Hematopoietic multipotent progenitor cell treated with erythropoietin and hydrocortisone succinate and interleukin-3 and kit ligand, for 4 days (in vitro differentiated cells): ENCODE measurements at regions not wholly inside any gene's neighbourhood (a gene's known extent, or its start where the extent isn't known, plus 50 kb on each side); places are given as distances from the start of the nearest gene placed in this dataset.

Experiments
- DNase-seq: peaks from one replicate; pipeline ENCODE4 v3.0.0-alpha.2; 2015

GRCh38 chr6:153780011-153780410 lies 259.0 kb upstream of the OPRM1 start:
- no peak for DNase-seq

DNA sequence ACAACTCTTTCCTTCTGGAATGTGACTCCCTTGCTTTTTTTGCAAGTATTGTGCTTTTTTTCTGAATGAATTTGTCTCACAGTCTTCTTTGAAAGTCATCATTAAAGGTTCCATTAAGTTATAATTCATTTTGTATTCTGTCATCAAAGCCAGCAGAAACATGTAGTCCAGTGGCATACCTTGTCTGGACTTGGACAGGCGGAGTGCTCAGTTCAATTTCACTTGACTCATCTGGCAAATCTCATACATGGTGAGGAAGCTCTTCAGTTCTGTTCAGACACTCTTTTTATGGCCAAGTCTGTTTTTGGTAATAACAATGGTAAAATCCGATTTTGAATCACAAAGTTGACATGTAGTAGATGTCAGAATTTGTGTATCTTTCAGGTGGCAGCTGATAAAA lies 260.8 kb upstream of the OPRM1 start:
- DNase-seq, result no peak

DNA sequence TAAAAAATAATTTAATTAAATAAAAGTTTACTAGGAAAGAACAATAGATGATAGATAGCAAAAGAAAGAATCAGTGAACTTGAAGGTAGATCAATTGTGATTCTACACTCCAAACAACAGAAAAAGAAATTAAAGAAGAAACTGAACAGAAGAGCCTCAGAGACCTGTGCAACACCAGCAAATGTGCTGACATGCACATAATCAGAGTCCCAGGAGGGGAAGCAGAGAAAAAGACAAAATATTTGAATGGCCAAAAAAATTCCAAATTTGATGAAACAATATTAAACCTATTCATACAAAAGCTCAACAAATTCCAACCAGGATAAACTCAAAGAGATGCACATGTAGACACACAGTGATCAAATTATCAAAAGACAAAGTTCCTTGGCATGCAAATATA lies 267.5 kb upstream of the OPRM1 start:
- no peak for DNase-seq

GRCh38 chr6:153767127-153767526 lies 271.9 kb upstream of the OPRM1 start:
- no peak for DNase-seq

- no peak for DNase-seq
These were observed 280.5 kb upstream of the OPRM1 start for GRCh38 chr6:153758516-153758915.

- no peak for DNase-seq
These were observed 303.3 kb upstream of the OPRM1 start for GRCh38 chr6:153735761-153736160.

DNA sequence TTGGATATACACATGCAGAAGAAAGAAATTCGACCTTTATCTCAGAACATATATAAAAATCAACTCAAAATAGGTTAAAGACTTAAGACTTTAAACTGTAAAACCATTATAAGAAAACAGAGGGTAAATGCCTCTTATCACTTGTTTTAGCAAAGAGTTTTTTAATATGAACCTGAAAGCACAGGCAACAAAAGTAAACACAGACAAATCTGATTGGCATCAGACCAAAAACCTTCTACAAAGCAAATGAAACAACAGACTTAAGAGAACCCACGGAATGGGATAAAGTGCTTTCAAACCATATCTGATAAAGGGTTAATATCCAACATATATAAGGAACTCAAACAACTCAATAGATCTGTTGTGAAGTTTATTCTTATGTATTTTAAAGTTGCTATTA lies 309.9 kb upstream of the OPRM1 start:
- no peak for DNase-seq

DNA sequence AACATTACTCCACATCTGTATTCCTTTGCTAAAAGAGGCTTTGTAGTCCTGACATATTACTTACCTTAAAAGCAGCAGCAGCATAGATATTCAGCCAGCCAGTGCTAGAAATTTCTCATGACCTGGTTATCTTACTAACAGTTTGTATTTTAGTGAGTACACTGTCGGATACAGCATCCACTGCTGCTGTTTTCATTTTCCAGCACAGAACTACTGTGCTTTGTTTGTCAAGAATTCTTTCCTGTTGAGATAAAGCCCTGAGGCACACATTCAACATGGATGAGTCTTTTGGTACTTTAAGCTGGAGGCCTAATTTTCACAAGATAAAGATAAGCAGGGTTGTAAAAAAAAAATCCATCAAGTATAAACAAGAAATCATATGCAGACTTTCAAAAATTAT lies 311.2 kb upstream of the OPRM1 start:
- no peak for DNase-seq

- no peak for DNase-seq
These were observed 313.6 kb upstream of the OPRM1 start for GRCh38 chr6:153725456-153725855.

- DNase-seq, result no peak
These were observed 318.3 kb upstream of the OPRM1 start for GRCh38 chr6:153720732-153721131.

- no peak for DNase-seq
These were observed 333.6 kb upstream of the OPRM1 start for GRCh38 chr6:153705429-153705828.

DNA sequence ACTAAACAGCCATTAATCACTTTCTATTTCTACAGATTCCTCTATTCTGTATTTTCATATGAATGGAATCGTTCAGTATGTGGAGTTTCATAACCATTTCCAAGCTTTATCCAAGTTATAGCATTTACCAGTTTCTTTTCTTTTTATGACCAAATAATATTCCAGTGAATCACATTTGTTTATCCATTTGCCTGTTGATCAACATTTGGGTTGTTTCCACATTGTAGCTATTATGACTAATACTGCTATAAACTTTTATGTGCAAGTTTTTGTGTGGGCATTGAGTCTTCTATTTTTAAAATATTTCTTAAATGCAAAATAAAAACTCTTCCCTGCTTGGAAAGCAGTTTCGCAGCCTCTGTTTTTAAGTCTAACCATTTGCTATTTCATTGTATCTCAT lies 336.4 kb upstream of the OPRM1 start:
- no peak for DNase-seq

DNA sequence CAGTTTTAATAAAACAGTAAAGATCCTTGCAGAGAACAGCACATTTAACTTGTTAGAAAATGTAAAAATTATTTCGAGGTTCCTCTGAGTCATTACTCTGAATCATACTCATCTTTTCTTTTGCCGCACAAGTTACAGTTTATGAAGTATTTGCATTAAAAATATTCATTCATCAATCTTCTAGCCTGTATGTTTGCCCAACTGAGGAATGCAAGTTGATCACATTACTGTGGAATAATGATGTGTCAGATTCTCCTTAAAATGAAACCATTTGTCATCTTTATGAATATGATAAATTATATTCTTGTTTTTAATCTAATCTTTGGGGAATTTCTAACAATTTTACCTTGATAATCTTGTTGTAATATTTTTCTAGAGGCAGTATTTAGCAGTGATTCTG lies 340.4 kb upstream of the OPRM1 start:
- no peak for DNase-seq

- DNase-seq, result no peak
These were observed 341.0 kb upstream of the OPRM1 start for GRCh38 chr6:153698001-153698400.

DNA sequence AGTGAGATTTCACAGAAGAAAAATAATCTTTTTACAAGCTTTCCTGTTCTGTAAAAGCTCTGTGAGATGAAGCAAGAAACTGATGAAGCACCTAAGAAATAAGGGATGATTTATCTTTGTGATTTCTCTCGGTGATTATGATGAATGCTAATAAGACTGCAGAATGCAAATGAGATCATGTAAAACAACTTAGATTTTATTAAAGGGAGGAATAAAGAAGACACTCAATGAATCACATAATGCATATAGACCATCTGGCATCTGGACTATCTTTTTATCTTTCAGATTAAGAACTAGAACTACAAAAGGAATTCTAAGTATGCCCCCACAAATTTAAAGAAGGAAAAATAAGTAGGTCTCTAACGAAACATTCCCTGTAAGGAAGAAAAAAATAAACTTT lies 361.5 kb upstream of the OPRM1 start:
- DNase-seq, result no peak

- DNase-seq, result no peak
These were observed 365.3 kb upstream of the OPRM1 start for GRCh38 chr6:153673750-153674149.

DNA sequence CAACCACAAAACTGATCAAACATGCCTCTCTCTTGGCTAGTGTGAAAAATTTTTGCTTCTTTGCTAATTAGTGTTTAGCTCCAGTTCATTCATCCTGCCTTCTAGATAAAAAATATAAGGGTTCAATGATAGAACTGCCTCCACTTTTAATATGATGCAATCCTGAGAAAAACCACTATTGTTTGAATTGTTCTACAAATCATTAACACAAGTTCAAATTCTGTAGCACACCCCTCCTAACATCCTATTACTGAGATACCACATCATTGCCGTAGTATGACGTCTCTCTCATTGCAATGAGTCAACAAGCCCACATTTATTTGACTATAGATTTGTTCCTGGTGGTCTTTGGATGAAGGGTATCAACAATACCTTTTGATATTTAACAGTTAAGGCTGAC lies 365.8 kb upstream of the OPRM1 start:
- DNase-seq, result no peak

DNA sequence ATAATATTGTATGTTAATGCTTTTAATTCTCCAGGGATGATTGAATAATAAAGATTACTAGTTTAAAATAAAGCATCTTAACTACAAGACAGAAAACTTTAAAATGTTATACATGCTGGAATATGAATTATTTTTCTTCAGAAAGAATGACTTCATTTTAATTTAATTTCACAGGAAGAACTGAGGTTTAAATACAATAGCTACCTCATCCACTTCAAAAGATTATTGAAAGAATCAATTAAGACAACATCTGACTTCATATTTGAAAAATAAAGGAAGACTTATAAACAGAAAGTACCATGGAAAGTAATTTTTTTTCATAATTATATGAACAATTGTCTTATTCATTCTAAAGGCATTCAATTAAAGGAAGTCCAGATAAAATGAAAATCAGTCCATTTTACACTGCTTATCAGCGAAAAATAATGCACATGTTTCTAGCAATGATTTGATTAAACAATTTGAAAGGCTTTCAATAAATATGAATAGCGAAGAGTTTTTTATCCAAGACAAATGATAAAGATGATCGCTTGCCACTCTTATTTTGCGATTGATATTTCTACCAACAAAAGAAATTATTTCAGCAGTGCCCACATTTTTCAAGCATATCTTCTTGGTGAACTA lies 368.5 kb upstream of the OPRM1 start:
- no peak for DNase-seq

DNA sequence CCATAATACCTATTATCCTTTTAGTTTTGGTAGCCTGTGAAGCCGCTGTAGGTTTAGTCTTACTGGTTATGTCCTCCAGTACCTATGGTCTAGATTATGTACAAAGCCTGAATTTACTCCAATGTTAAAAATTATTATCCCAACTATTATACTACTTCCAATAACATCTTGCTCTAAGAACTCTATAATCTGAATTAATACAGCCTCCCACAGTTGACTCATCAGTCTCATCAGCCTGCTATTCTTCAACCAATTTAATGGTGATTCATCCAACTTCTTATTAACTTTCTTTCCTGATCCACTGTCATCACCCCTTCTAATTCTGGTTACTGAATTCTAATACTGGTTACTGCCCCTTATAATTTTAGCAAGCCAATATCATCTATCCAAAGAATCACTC lies 370.3 kb upstream of the OPRM1 start:
- DNase-seq, result no peak

GRCh38 chr6:153662982-153663381 lies 376.1 kb upstream of the OPRM1 start:
- DNase-seq, result no peak

DNA sequence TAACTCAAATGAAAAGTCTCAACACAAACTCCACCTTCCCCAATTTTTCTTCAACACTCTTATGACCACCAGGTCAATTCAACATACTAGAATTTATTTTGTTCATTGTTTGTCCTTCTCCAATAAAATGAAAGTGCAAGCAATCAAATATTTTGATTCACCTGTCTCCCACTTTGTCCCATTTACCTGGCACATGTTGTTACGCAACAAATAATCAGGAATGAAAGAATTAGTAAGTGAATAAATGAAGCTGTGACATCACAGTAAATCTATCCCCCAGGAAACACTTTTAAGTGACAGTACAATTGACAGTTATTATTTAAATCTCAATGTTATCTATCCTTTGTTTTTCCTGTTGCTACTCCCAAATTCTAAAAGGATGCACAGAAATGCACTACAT lies 393.7 kb upstream of the OPRM1 start:
- no peak for DNase-seq

GRCh38 chr6:153644000-153644399 lies 395.0 kb upstream of the OPRM1 start:
- DNase-seq, result no peak

- DNase-seq, result no peak
These were observed 404.6 kb upstream of the OPRM1 start for GRCh38 chr6:153634416-153634815.

GRCh38 chr6:153625089-153625488 lies 414.0 kb upstream of the OPRM1 start:
- DNase-seq, result no peak

GRCh38 chr6:153624528-153624927 lies 414.5 kb upstream of the OPRM1 start:
- DNase-seq, result no peak

GRCh38 chr6:153623496-153623895 lies 415.5 kb upstream of the OPRM1 start:
- no peak for DNase-seq
